Large intestine (tissue), 3 donors: ENCODE measurements at regions not wholly inside any gene's neighbourhood (a gene's known extent, or its start where the extent isn't known, plus 50 kb on each side); places are given as distances from the start of the nearest gene placed in this dataset.
"Not testable (repeated sequence)": the region's sequence is repeated elsewhere in the genome, so short reads cannot be mapped to it uniquely, and the experiment has no call there.

ENCODE experiments used
- DNase-seq, 2 donors: peaks; one replicate each; pipeline versions ENCODE4 v3.0.0 to v3.0.0-alpha.2; 2013
- H3K27ac ChIP-seq: one replicate; pipeline ENCODE4 v1.5.1; 2013; ENCODE audit warnings: low read length
- H3K27me3 ChIP-seq: 2 replicates; pipeline ENCODE4 v1.6.1; 2013; ENCODE audit warnings: low read length; ENCODE audit not compliant: control insufficient read depth, insufficient read depth
- H3K36me3 ChIP-seq: 2 replicates; pipeline ENCODE4 v1.6.1; 2013; ENCODE audit warnings: low read length; ENCODE audit not compliant: control insufficient read depth, insufficient read depth
- H3K4me1 ChIP-seq: one replicate; pipeline ENCODE4 v1.6.1; 2013; ENCODE audit warnings: low read length; ENCODE audit not compliant: control insufficient read depth, insufficient read depth
- H3K4me3 ChIP-seq: one replicate; pipeline ENCODE4 v1.5.1; 2013; ENCODE audit warnings: low read length
- H3K9me3 ChIP-seq: one replicate; pipeline ENCODE4 v1.6.1; 2013; ENCODE audit warnings: mild to moderate bottlenecking, low read depth, low read length, moderate library complexity; ENCODE audit not compliant: control insufficient read depth
- WGBS: methylation state at CpG from one replicate; pipeline ENCODE4 v1.1.5; 2013; ENCODE audit warnings: low lambda C conversion rate; ENCODE audit not compliant: insufficient coverage; 5-methylcytosine and 5-hydroxymethylcytosine counted together

DNA sequence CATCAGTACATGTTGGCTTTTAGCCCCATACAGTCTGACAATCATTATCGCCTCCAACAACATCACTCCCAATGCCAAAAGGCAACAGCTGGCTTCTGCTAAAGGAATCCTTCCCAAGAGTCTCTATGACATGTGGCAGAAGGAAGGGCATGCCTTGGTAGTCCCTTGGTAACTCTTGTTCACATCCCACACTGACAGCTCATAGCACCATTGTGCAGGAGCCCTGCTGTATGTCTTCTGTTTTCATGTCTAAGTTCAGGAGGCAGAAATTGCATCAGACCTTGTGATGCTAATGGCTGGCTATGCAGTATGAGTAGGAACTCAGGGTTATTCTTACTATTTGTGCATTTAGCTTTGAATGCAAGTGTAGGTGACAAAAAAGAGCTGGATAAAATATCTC, 392.1 kb downstream of the PTH2R start:
- Histone ChIP-seq H3K27ac (no peak overlapping the region), H3K4me1 (no peaks in the 10 kb centered on the region), H3K36me3 (no peaks in the 10 kb centered on the region), H3K27me3 (no peaks in the 10 kb centered on the region), H3K9me3 (no peaks in the 10 kb centered on the region), H3K4me3 (no peak overlapping the region)
- DNase-seq: no peak
- no CpG with 5 or more reads among the region's 1 CpG for WGBS

DNA sequence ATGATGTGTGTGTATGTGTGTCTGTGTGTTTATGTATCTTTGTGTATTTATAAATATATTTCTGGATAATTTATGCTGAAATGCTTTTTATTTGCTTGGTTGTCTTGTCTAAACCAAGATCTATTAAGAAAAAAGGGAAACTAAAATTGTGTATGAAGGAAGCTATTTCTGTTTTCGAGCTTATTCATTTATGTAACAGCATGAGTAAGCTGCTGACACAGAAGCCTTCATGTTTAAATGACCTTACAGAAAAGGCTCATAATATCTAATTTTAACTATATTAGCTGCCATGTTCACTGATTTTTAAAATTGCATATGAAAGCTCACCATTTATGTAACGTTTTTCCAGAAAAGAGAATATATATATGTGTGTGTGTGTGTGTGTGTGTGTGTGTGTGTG, 392.8 kb downstream of the PTH2R start:
- Histone ChIP-seq H3K4me3 (no peak overlapping the region), H3K36me3 (no peaks in the 10 kb centered on the region), H3K27ac (no peak overlapping the region), H3K27me3 (no peaks in the 10 kb centered on the region), H3K4me1 (no peaks in the 10 kb centered on the region), H3K9me3 (no peaks in the 10 kb centered on the region)
- no peak for DNase-seq
- 65% methylated on average over 2 of the region's 2 CpGs for WGBS

DNA sequence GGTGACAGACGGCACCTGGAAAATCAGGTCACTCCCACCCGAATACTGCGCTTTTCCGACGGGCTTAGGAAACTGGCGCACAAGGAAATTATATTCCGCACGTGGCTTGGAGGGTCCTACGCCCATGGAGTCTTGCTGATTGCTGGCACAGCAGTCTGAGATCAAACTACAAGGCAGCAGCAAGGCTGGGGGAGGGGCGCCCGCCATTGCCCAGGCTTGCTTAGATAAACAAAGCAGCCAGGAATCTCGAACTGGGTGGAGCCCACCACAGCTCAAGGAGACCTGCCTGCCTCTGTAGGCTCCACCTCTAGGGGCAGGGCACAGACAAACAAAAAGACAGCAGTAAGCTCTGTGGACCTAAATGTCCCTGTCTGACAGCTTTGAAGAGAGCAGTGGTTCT, 394.3 kb downstream of the PTH2R start:
- DNase-seq, H3K27ac ChIP-seq, H3K4me1 ChIP-seq, H3K27me3 ChIP-seq, H3K4me3 ChIP-seq, H3K9me3 ChIP-seq, H3K36me3 ChIP-seq: not testable (repeated sequence)
- WGBS: no CpG with 5 or more reads among the region's 12 CpGs

DNA sequence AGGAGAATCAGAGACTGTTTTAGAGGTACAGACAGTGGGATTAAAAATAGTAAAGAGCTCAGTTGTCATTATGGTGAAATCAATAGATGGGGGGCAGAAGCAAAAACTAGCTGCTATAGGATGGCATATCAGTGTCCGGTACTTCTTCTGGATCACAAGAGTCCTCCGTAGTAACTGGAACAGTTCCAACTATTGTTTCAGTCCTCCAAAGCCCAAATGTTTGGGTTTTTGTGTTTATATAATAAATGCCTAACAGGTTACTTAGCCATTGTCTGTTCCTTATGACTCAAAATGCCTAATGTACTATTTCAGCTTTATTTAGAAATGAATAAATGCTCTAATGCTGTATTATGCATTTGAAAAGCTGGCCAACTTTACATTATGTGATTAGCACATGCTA, 401.2 kb downstream of the PTH2R start:
- Histone ChIP-seq H3K36me3 (no peaks in the 10 kb centered on the region), H3K4me1 (no peaks in the 10 kb centered on the region), H3K4me3 (no peak overlapping the region), H3K27me3 (no peaks in the 10 kb centered on the region), H3K9me3 (no peaks in the 10 kb centered on the region), H3K27ac (no peak overlapping the region)
- no CpG with 5 or more reads among the region's 2 CpGs for WGBS
- DNase-seq: no peak

DNA sequence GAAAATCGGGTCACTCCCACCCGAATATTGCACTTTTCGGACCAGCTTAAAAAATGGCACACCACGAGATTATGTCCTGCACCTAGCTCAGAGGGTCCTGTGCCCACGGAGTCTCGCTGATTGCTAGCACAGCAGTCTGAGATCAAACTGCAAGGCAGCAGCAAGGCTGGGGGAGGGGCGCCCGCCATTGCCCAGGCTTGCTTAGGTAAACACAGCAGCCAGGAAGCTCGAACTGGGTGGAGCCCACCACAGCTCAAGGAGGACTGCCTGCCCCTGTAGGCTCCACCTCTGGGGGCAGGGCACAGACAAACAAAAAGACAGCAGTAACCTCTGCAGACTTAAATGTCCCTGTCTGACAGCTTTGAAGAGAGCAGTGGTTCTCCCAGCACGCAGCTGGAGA, 405.3 kb downstream of the PTH2R start:
- DNase-seq: not testable (repeated sequence)

DNA sequence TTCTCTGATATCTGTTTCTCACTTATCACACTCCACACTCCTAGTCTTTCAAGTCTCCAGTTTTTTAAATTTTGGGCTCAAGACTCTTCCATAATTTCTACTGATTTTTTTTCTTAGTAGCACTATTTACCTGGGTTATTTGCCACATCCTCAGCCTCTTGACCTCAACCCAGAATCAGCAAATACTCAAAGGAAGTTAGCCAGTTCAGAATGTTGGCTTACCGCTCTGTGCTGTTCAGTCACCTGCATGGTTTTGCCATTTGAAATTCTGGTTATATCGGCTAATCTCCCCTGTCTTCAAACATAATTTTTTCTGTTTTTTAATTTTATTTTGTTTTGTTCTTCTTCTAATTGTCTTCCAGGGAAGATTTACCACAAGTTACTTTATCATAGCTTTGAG, 412.6 kb downstream of the PTH2R start:
- no peak for DNase-seq
- 100% methylated on average over 1 of the region's 2 CpGs for WGBS

More for the DNA sequence above, 405.3 kb downstream of the PTH2R start:
- not testable (repeated sequence) for H3K9me3 ChIP-seq, H3K4me1 ChIP-seq, H3K36me3 ChIP-seq, H3K4me3 ChIP-seq, H3K27ac ChIP-seq, H3K27me3 ChIP-seq
- no CpG with 5 or more reads among the region's 10 CpGs for WGBS

DNA sequence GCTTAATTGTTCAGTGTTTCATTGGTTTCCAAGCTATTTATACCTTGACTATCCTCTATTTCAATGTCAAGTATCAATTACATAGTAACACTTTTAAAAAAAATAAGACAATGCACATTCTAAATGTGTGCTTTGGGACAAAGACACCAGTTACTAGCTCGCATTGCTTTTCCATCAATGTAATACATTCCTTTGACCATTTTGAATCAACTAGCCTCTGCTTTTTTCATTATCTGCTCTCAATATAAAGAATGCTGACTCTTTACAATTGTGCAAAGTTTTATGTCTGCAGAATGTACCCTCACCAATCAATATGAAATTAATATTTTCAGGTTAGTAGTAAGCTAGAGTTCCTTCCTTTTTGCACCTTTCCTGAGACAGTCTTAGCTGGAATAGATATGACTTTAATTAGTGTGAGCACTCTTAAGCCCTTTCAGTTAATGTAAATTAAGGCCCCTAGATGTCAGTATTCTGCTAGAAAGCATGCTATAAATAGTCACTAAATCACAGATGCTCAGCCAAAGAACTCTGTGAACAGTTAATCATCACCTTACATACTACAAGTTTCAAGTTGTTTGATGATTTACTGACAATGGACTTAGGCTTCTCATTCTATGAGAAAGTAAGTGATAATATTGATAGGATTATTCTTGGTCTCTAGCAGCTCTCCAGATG, 413.6 kb downstream of the PTH2R start:
- Histone ChIP-seq H3K4me1 (no peaks in the 10 kb centered on the region), H3K9me3 (no peaks in the 10 kb centered on the region), H3K27me3 (no peaks in the 10 kb centered on the region), H3K4me3 (no peak overlapping the region), H3K27ac (no peak overlapping the region), H3K36me3 (no peaks in the 10 kb centered on the region)
- no CpG with 5 or more reads among the region's 1 CpG for WGBS
- DNase-seq: no peak

More for the DNA sequence above, 412.6 kb downstream of the PTH2R start:
- H3K27me3 ChIP-seq: no peaks in the 10 kb centered on the region
- no peaks in the 10 kb centered on the region for H3K4me1 ChIP-seq
- H3K4me3 ChIP-seq: no peak overlapping the region
- no peaks in the 10 kb centered on the region for H3K9me3 ChIP-seq
- no peak overlapping the region for H3K27ac ChIP-seq
- no peaks in the 10 kb centered on the region for H3K36me3 ChIP-seq

DNA sequence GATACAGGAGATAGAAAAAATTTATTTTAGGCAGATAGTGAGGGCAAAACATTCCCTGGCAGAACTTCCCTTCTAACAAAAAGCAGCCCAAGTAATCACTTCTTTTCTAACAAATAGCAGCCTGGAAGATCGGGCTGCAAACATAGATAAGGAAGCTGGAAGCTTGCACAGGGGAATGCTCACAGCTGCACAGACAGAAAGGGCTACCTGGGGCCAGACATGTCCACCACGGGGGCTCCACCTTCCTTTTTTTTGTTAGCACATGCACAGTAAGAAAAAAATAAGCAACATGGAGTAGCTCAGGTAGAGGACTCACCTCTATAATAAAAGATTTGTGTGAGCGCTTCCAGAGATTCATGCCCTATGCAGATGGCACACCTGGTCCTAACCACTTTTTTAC, 420.5 kb downstream of the PTH2R start:
- no peaks in the 10 kb centered on the region for H3K4me1 ChIP-seq
- H3K36me3 ChIP-seq: no peaks in the 10 kb centered on the region
- WGBS: no CpG with 5 or more reads among the region's 3 CpGs
- H3K4me3 ChIP-seq: no peak overlapping the region
- H3K27me3 ChIP-seq: no peaks in the 10 kb centered on the region
- H3K27ac ChIP-seq: no peak overlapping the region
- H3K9me3 ChIP-seq: peaks cover 5% of the 10 kb centered on the region
- DNase-seq: no peak

DNA sequence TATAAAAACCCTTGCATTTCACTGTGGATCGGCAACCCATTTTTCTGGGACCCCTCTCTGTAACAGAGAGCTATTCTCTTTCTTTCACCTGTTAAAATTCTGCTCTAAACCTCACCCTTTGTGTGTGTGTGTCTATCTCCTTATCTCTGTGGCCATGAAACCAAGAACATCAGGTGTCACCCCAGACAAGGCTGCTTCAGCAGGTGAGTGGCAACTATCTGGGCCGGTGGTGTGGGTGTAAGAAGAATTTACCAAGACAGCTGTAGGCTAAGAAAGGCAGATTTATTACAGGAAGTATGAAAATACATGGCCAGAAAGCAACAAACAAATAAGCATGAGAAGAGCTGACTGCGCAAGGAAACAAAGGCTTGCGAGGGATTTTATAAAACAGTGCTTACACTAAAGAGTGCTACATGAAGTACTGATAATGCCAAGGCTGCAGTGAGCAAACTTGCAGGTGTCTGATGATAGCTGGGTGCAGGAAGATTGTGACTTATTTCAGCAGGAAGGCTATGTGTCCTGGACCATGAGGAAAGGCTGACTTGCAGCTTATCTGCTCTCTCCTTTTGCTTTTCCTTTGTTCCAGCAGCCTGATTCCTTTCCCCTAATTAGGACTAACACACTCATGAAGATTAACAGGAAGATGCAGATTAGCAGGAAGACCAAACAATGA, 421.1 kb downstream of the PTH2R start:
- H3K4me3 ChIP-seq: no peak overlapping the region
- no peaks in the 10 kb centered on the region for H3K27me3 ChIP-seq
- 60% methylated on average over 1 of the region's 4 CpGs for WGBS
- no peak overlapping the region for H3K27ac ChIP-seq
- DNase-seq: no peak
- H3K36me3 ChIP-seq: no peaks in the 10 kb centered on the region
- H3K9me3 ChIP-seq: peaks cover 5% of the 10 kb centered on the region
- H3K4me1 ChIP-seq: no peaks in the 10 kb centered on the region

DNA sequence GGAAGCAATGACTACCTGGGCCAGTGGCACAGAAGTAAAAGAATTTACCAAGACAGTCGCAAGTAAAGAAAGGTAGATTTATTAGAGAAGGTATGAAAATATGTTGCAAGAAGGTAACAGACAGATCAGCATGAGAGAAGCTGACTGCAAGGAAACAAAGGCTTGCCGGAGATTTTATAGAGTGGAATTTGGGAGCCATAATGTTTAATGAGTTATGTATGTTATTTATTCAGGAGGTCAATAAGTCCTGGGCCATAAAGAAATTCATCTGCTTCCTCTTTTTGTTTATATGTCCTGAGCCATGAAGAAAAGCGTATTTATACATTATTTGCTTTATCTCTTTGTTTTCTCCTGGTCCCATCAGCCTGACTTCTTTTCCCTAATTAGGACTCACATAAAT, 423.6 kb downstream of the PTH2R start:
- no peak for DNase-seq

DNA sequence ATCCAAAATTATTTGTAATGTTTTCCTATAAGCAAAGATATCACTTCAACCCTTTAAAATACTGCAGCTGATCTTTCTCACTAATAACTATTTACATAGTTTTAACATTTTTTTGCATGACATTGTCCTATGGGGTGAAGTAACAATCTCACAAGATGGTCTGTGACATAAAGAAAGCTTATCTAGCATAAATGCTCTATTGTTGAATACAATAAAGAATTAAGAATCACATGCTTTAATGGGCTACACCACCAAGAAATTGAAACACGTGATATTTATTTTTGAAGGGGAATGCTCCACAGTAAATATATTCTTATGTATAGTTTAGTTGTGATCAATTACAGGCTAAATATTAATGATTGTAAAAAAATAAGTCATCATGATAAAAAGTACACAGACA, 441.1 kb downstream of the PTH2R start:
- DNase-seq: no peak
- no peak overlapping the region for H3K4me3 ChIP-seq
- no peak overlapping the region for H3K27ac ChIP-seq
- H3K9me3 ChIP-seq: no peaks in the 10 kb centered on the region
- H3K4me1 ChIP-seq: no peaks in the 10 kb centered on the region
- 100% methylated on average over 1 of the region's 1 CpG for WGBS
- H3K36me3 ChIP-seq: no peaks in the 10 kb centered on the region
- H3K27me3 ChIP-seq: no peaks in the 10 kb centered on the region

More for the DNA sequence above, 423.6 kb downstream of the PTH2R start:
- Histone ChIP-seq H3K4me1 (no peaks in the 10 kb centered on the region), H3K27me3 (no peaks in the 10 kb centered on the region), H3K27ac (no peak overlapping the region), H3K9me3 (peaks cover 5% of the 10 kb centered on the region), H3K4me3 (no peak overlapping the region), H3K36me3 (no peaks in the 10 kb centered on the region)
- 96% methylated on average over 2 of the region's 3 CpGs for WGBS
